ENCODE measurements at regions not wholly inside any gene's neighbourhood (a gene's known extent, or its start where the extent isn't known, plus 50 kb on each side); places are given as distances from the start of the nearest gene placed in this dataset.

- no peak for TF ChIP-seq CTCF (IDR thresholded peaks at IDR 0.05; ENCODE audit: control extremely low read depth, extremely low read depth)
- H3K4me3 ChIP-seq = no peak overlapping the region
- WGBS, 2 donors = 68 to 76% methylated on average over 1 of the region's 1 CpG
- no peaks in the 10 kb centered on the region for H3K27me3 ChIP-seq (ENCODE audit: control insufficient read depth in 3 of 3, insufficient read depth in 3 of 3, low read length in 2 of 3)
- no peaks in the 10 kb centered on the region for H3K4me1 ChIP-seq (ENCODE audit: control insufficient read depth in 5 of 5, insufficient read depth in 5 of 5, low read length in 5 of 5)
- H3K9me3 ChIP-seq (ENCODE audit: control insufficient read depth in 4 of 4, insufficient read depth in 3 of 4, low read length in 3 of 4) = no peaks in the 10 kb centered on the region
- no peak for ATAC-seq (ENCODE audit: insufficient read depth, low FRiP score)
- H3K9ac ChIP-seq (ENCODE audit: insufficient read depth in 1 of 2, low read length in 2 of 2) = no peak overlapping the region
- no peak for DNase-seq
- H3K36me3 ChIP-seq (ENCODE audit: control insufficient read depth in 4 of 4, insufficient read depth in 4 of 4, low read length in 4 of 4) = no peaks in the 10 kb centered on the region
- no peak overlapping the region for H3K27ac ChIP-seq (ENCODE audit: low read depth in 1 of 2, low read length in 1 of 2)
Observed at GRCh38 chr5:126186210-126186609, 237.0 kb upstream of the GRAMD2B start.

- H3K9me3 ChIP-seq (ENCODE audit: control insufficient read depth in 4 of 4, insufficient read depth in 3 of 4, low read length in 3 of 4) = no peaks in the 10 kb centered on the region
- H3K36me3 ChIP-seq (ENCODE audit: control insufficient read depth in 4 of 4, insufficient read depth in 4 of 4, low read length in 4 of 4) = no peaks in the 10 kb centered on the region
- no peak overlapping the region for H3K9ac ChIP-seq (ENCODE audit: insufficient read depth in 1 of 2, low read length in 2 of 2)
- H3K27me3 ChIP-seq (ENCODE audit: control insufficient read depth in 3 of 3, insufficient read depth in 3 of 3, low read length in 2 of 3) = no peaks in the 10 kb centered on the region
- no peak for TF ChIP-seq CTCF (IDR thresholded peaks at IDR 0.05; ENCODE audit: control extremely low read depth, extremely low read depth)
- H3K4me3 ChIP-seq = no peak overlapping the region
- no peak for DNase-seq
- ATAC-seq (ENCODE audit: insufficient read depth, low FRiP score) = no peak
- H3K27ac ChIP-seq (ENCODE audit: low read depth in 1 of 2, low read length in 1 of 2) = no peak overlapping the region
- WGBS, 2 donors = 96 to 99% methylated on average over 2 of the region's 2 CpGs
- H3K4me1 ChIP-seq (ENCODE audit: control insufficient read depth in 5 of 5, insufficient read depth in 5 of 5, low read length in 5 of 5) = no peaks in the 10 kb centered on the region
Observed at GRCh38 chr5:126188804-126189203, 234.4 kb upstream of the GRAMD2B start.

GRCh38 chr5:126189231-126189630, 234.0 kb upstream of the GRAMD2B start:
- no peaks in the 10 kb centered on the region for H3K27me3 ChIP-seq (ENCODE audit: control insufficient read depth in 3 of 3, insufficient read depth in 3 of 3, low read length in 2 of 3)
- H3K9ac ChIP-seq (ENCODE audit: insufficient read depth in 1 of 2, low read length in 2 of 2) = no peak overlapping the region
- no peak for DNase-seq
- no peaks in the 10 kb centered on the region for H3K36me3 ChIP-seq (ENCODE audit: control insufficient read depth in 4 of 4, insufficient read depth in 4 of 4, low read length in 4 of 4)
- H3K9me3 ChIP-seq (ENCODE audit: control insufficient read depth in 4 of 4, insufficient read depth in 3 of 4, low read length in 3 of 4) = no peaks in the 10 kb centered on the region
- no peak for TF ChIP-seq CTCF (IDR thresholded peaks at IDR 0.05; ENCODE audit: control extremely low read depth, extremely low read depth)
- no peak for ATAC-seq (ENCODE audit: insufficient read depth, low FRiP score)
- no peak overlapping the region for H3K4me3 ChIP-seq
- no peak overlapping the region for H3K27ac ChIP-seq (ENCODE audit: low read depth in 1 of 2, low read length in 1 of 2)
- WGBS, 2 donors = 84 to 85% methylated on average over 5 of the region's 5 CpGs
- H3K4me1 ChIP-seq (ENCODE audit: control insufficient read depth in 5 of 5, insufficient read depth in 5 of 5, low read length in 5 of 5) = no peaks in the 10 kb centered on the region

GRCh38 chr5:126189862-126190261, 233.3 kb upstream of the GRAMD2B start:
- WGBS, 2 donors = 80 to 85% methylated on average over 4 of the region's 4 CpGs
- no peaks in the 10 kb centered on the region for H3K27me3 ChIP-seq (ENCODE audit: control insufficient read depth in 3 of 3, insufficient read depth in 3 of 3, low read length in 2 of 3)
- ATAC-seq (ENCODE audit: insufficient read depth, low FRiP score) = no peak
- no peak for DNase-seq
- no peaks in the 10 kb centered on the region for H3K9me3 ChIP-seq (ENCODE audit: control insufficient read depth in 4 of 4, insufficient read depth in 3 of 4, low read length in 3 of 4)
- no peak overlapping the region for H3K4me3 ChIP-seq
- H3K9ac ChIP-seq (ENCODE audit: insufficient read depth in 1 of 2, low read length in 2 of 2) = no peak overlapping the region
- no peaks in the 10 kb centered on the region for H3K36me3 ChIP-seq (ENCODE audit: control insufficient read depth in 4 of 4, insufficient read depth in 4 of 4, low read length in 4 of 4)
- no peak overlapping the region for H3K27ac ChIP-seq (ENCODE audit: low read depth in 1 of 2, low read length in 1 of 2)
- no peak for TF ChIP-seq CTCF (IDR thresholded peaks at IDR 0.05; ENCODE audit: control extremely low read depth, extremely low read depth)
- H3K4me1 ChIP-seq (ENCODE audit: control insufficient read depth in 5 of 5, insufficient read depth in 5 of 5, low read length in 5 of 5) = no peaks in the 10 kb centered on the region

Data from lung (tissue), 11 donors.